ENCODE measurements at regions not wholly inside any gene's neighbourhood (a gene's known extent, or its start where the extent isn't known, plus 50 kb on each side); places are given as distances from the start of the nearest gene placed in this dataset.

- Mint-ChIP-seq H3K9me3 (no peaks in the 10 kb centered on the region), H3K4me3 (no peak overlapping the region), H3K36me3 (no peaks in the 10 kb centered on the region), H3K27me3 (peaks cover 8% of the 10 kb centered on the region), H3K27ac (no peak overlapping the region), H3K4me1 (no peaks in the 10 kb centered on the region)
- ATAC-seq (ENCODE audit: low read depth) (no peak), DNase-seq (ENCODE audit: low spot score in 2 of 2) (no peak)
Observed at GRCh38 chr18:61989138-61989537, 96.3 kb upstream of the RNF152 start.

- DNase-seq (ENCODE audit: low spot score in 2 of 2) (no peak), ATAC-seq (ENCODE audit: low read depth) (no peak)
- Mint-ChIP-seq H3K36me3 (no peaks in the 10 kb centered on the region), H3K27ac (no peak overlapping the region), H3K9me3 (no peaks in the 10 kb centered on the region), H3K4me3 (no peak overlapping the region), H3K27me3 (peaks cover 9% of the 10 kb centered on the region), H3K4me1 (peaks cover 2% of the 10 kb centered on the region)
Observed at GRCh38 chr18:61988100-61988499, 95.3 kb upstream of the RNF152 start.

- no peaks in the 10 kb centered on the region for H3K36me3 Mint-ChIP-seq
- peaks cover 2% of the 10 kb centered on the region for H3K4me1 Mint-ChIP-seq
- DNase-seq (ENCODE audit: low spot score in 2 of 2) (no peak), ATAC-seq (ENCODE audit: low read depth) (no peak)
- no peak overlapping the region for H3K4me3 Mint-ChIP-seq
- no peak overlapping the region for H3K27ac Mint-ChIP-seq
- H3K27me3 Mint-ChIP-seq = peaks cover 15% of the 10 kb centered on the region
- H3K9me3 Mint-ChIP-seq = no peaks in the 10 kb centered on the region
Observed at GRCh38 chr18:61985681-61986080, 92.9 kb upstream of the RNF152 start.

DNA sequence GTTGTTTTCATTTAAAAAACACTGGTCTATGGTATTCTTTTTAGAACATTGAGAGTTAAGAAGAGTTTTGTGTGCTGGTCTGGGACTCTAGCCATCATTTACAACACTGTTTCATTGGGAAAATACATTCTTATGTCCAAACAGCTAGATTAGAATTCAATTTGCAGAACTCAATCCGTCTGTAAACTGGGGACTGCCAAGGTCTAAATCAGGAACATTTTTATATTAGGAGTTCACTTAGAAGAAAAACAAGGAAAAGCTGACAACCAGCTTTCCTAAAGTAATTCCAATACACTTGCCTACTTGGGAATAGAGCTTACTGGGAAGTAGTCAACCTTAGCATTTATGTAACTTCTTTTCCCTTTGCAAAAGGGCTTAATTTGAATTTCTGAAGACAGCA is 91.5 kb upstream of the RNF152 start:
- Mint-ChIP-seq H3K27ac (no peak overlapping the region), H3K4me3 (no peak overlapping the region), H3K9me3 (no peaks in the 10 kb centered on the region), H3K36me3 (no peaks in the 10 kb centered on the region), H3K4me1 (peaks cover 2% of the 10 kb centered on the region), H3K27me3 (peaks cover 15% of the 10 kb centered on the region)
- DNase-seq (ENCODE audit: low spot score in 2 of 2) (no peak), ATAC-seq (ENCODE audit: low read depth) (no peak)

DNA sequence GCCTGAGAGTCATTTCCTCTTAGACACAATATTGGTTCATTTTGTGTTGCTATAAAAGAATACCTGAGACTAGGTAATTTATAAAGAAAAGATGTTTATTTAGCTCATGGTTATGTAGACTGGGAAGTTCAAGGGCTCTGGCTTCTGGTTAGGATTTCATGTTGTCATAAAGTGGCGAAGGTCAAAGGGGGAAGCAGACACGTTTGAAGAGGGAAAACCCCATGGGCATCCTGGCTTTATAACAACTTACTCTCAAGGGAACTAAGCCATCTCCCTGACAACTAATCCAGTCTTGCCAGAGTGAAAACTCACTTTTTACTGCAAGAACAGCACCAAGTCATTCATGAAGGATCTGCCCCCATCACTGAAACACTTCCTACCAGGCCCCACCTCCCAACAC is 89.7 kb upstream of the RNF152 start:
- Mint-ChIP-seq H3K4me1 (peaks cover 2% of the 10 kb centered on the region), H3K27ac (no peak overlapping the region), H3K4me3 (no peak overlapping the region), H3K36me3 (no peaks in the 10 kb centered on the region), H3K27me3 (peaks cover 12% of the 10 kb centered on the region), H3K9me3 (no peaks in the 10 kb centered on the region)
- ATAC-seq (ENCODE audit: low read depth) = no peak
- no peak for DNase-seq (ENCODE audit: low spot score in 2 of 2)

- Mint-ChIP-seq H3K9me3 (no peaks in the 10 kb centered on the region), H3K27me3 (peaks cover 8% of the 10 kb centered on the region), H3K4me1 (peaks cover 8% of the 10 kb centered on the region), H3K27ac (no peak overlapping the region), H3K36me3 (no peaks in the 10 kb centered on the region), H3K4me3 (no peak overlapping the region)
- no peak for ATAC-seq (ENCODE audit: low read depth)
- no peak for DNase-seq (ENCODE audit: low spot score in 2 of 2)
Observed at GRCh38 chr18:61980355-61980754, 87.5 kb upstream of the RNF152 start.

DNA sequence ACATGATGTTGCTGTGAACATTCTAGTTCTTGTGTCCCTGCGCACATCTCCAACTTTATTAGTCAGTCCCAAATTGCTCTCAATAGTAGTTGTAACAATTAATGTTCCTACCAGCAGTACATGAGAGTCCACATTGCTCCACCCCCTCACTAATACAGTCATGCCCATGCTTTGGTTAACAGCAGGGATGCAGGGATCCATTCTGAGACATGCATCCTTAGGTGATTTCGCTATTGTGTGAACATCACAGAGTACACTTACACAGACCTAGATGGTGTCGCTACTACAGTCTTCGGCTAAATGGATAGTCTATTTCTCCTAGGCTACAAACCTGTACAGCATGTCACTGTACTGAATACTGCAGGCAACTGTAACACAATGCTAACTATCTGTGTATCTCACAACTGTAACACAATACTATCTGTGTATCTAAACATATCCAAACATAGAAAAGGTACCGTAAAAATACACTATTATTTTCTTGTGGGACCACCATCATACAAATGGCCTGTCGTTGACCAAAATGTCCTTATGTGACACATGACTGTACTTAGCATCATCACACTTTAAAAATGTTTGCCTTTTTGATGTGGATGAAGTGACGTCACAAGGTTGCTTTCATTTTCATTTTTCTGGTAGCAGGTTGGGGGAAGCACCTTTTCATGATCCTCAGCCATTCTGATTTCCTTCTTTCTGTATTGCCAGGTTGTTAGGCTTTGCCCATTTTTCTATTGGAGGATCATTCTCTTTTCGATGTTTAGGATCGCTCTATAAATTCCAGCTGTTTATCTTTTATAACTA is 82.9 kb upstream of the RNF152 start:
- no peak overlapping the region for H3K4me3 Mint-ChIP-seq
- no peak for DNase-seq (ENCODE audit: low spot score in 2 of 2)
- peaks cover 6% of the 10 kb centered on the region for H3K4me1 Mint-ChIP-seq
- H3K27me3 Mint-ChIP-seq = no peaks in the 10 kb centered on the region
- H3K9me3 Mint-ChIP-seq = no peaks in the 10 kb centered on the region
- no peaks in the 10 kb centered on the region for H3K36me3 Mint-ChIP-seq
- peak overlapping the region; percentile 59 for H3K27ac Mint-ChIP-seq
- peak; percentile 64 for ATAC-seq (ENCODE audit: low read depth)

GRCh38 chr18:61973273-61974115 is 80.7 kb upstream of the RNF152 start:
- ATAC-seq (ENCODE audit: low read depth) = no peak
- H3K9me3 Mint-ChIP-seq = no peaks in the 10 kb centered on the region
- H3K27me3 Mint-ChIP-seq = no peaks in the 10 kb centered on the region
- no peaks in the 10 kb centered on the region for H3K36me3 Mint-ChIP-seq
- H3K4me1 Mint-ChIP-seq = peaks cover 6% of the 10 kb centered on the region
- no peak overlapping the region for H3K27ac Mint-ChIP-seq
- no peak for DNase-seq (ENCODE audit: low spot score in 2 of 2)
- H3K4me3 Mint-ChIP-seq = no peak overlapping the region

- H3K36me3 Mint-ChIP-seq = no peaks in the 10 kb centered on the region
- H3K27me3 Mint-ChIP-seq = no peaks in the 10 kb centered on the region
- peaks cover 6% of the 10 kb centered on the region for H3K4me1 Mint-ChIP-seq
- H3K9me3 Mint-ChIP-seq = no peaks in the 10 kb centered on the region
- ATAC-seq (ENCODE audit: low read depth) (peak; percentile 88), DNase-seq (ENCODE audit: low spot score in 2 of 2) (no peak)
- no peak overlapping the region for H3K27ac Mint-ChIP-seq
- H3K4me3 Mint-ChIP-seq = no peak overlapping the region
Observed at GRCh38 chr18:61972389-61973264, 79.8 kb upstream of the RNF152 start.

DNA sequence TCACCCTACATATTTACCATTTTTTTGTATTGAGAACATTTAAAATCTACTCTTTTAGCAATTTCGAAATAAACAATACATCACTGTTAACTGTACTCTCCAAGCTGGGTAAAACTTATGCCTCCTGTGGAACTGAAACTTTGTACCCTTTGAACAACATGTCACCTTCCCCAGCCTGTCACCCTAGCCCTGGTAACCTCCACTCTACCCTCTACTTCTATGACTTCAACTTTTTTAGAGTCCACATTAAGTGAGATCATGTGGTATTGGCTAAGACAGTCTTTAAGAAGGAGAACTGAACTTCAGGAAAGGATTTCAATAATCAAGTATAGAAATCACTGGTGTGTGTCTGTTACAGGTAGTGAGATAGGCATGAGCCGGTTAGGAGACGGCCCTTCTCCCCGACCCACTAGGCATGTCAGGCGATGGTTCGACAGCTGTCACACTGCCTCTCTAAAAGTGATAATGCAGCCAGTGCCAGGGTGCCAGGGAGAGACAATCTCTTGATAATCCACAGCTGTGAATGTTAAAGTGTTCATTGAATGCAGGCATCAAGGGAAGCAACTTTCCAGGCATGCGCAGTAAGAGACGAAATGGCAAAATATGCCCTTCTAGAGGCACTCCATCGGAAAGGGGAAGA is 74.6 kb upstream of the RNF152 start:
- Mint-ChIP-seq H3K36me3 (no peaks in the 10 kb centered on the region), H3K27me3 (peaks cover 3% of the 10 kb centered on the region), H3K4me1 (no peaks in the 10 kb centered on the region), H3K9me3 (no peaks in the 10 kb centered on the region), H3K4me3 (no peak overlapping the region), H3K27ac (no peak overlapping the region)
- DNase-seq (ENCODE audit: low spot score in 2 of 2) (no peak), ATAC-seq (ENCODE audit: low read depth) (no peak)

DNA sequence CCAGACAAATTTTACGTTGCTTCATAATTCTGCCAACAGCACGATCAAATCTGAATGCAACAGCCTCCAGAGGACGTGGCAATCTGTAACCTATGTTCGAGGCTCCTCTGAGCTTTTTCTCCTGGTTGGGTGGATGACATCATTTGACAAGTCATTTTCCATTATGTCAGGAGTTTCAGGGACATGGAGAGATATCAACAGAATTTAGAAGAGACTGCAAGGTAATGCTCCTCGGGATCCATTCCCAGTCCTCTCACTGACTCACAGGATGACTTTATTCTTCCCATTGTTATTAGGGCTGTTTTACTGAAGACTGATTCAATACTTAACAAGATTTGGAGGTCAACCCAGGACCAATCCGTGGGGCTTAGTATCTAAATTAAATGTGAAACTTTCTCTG is 72.5 kb upstream of the RNF152 start:
- no peaks in the 10 kb centered on the region for H3K9me3 Mint-ChIP-seq
- no peak for ATAC-seq (ENCODE audit: low read depth)
- peaks cover 10% of the 10 kb centered on the region for H3K27me3 Mint-ChIP-seq
- no peaks in the 10 kb centered on the region for H3K36me3 Mint-ChIP-seq
- no peak for DNase-seq (ENCODE audit: low spot score in 2 of 2)
- no peak overlapping the region for H3K4me3 Mint-ChIP-seq
- no peaks in the 10 kb centered on the region for H3K4me1 Mint-ChIP-seq
- H3K27ac Mint-ChIP-seq = no peak overlapping the region

DNA sequence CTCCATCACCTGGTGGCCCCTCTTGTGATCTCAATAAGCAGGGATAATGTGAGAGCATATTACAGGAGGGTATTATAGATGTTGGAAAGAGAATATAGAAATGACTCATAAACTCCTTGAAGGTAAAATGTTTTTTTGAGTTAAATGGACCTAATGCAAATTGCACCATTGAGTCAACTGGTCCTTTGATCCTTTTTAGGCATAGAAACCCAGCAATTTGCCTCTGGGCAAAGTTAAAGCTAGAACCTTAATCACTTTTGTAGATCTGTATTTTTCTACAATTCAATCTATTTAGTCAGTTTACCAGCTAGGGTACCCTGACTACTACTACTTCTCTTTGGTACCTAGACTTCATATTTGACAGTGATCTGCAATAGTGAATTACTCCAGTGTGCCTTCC is 71.8 kb upstream of the RNF152 start:
- H3K27me3 Mint-ChIP-seq = peaks cover 11% of the 10 kb centered on the region
- H3K27ac Mint-ChIP-seq = no peak overlapping the region
- H3K4me1 Mint-ChIP-seq = no peaks in the 10 kb centered on the region
- ATAC-seq (ENCODE audit: low read depth) (no peak), DNase-seq (ENCODE audit: low spot score in 2 of 2) (no peak)
- H3K36me3 Mint-ChIP-seq = no peaks in the 10 kb centered on the region
- no peak overlapping the region for H3K4me3 Mint-ChIP-seq
- H3K9me3 Mint-ChIP-seq = no peaks in the 10 kb centered on the region

DNA sequence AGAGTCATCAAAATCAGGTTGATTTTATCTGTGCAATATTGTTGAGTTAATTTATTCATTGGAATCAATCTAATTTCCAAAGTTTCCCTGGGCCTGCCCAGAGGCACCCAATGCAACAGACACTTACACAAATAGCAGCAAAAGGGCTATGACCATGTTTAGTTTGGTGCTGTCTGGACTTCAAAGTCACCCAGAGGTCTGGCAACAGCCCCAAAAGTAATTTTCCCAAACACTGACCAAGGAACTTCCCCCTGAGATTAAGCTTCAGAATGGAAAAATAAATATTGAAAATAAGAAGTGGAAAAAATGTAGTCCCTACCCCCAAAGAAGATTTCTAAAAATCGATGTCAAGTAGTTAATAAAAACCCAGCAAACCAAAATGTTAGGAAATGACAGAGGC is 70.9 kb upstream of the RNF152 start:
- Mint-ChIP-seq H3K27ac (no peak overlapping the region), H3K4me1 (no peaks in the 10 kb centered on the region), H3K27me3 (peaks cover 16% of the 10 kb centered on the region), H3K9me3 (no peaks in the 10 kb centered on the region), H3K4me3 (no peak overlapping the region), H3K36me3 (no peaks in the 10 kb centered on the region)
- DNase-seq (ENCODE audit: low spot score in 2 of 2) (no peak), ATAC-seq (ENCODE audit: low read depth) (no peak)

Data from memory B cell (primary cell).